Endodermal cell (in vitro differentiated cells): ENCODE measurements at regions not wholly inside any gene's neighbourhood (a gene's known extent, or its start where the extent isn't known, plus 50 kb on each side); places are given as distances from the start of the nearest gene placed in this dataset.
A peak's percentile ranks its signal among the peaks of the same experiment; 100 is the strongest.

ENCODE experiments used
- DNase-seq: peaks from one replicate; pipeline ENCODE4 v3.0.0-alpha.2; 2017
- H3K27ac ChIP-seq: 2 replicates; pipeline ENCODE4 v1.5.1; 2013; ENCODE audit warnings: mild to moderate bottlenecking, low read depth, low read length, moderate library complexity
- H3K27me3 ChIP-seq: 2 replicates; pipeline ENCODE4 v1.6.1; 2013; ENCODE audit warnings: mild to moderate bottlenecking, low read length, moderate library complexity; ENCODE audit not compliant: insufficient read depth, control insufficient read depth, poor library complexity, severe bottlenecking
- H3K36me3 ChIP-seq: 2 replicates; pipeline ENCODE4 v1.7.0; 2013; ENCODE audit warnings: mild to moderate bottlenecking, low read length, moderate library complexity; ENCODE audit not compliant: control insufficient read depth, insufficient read depth
- H3K4me1 ChIP-seq: one replicate; pipeline ENCODE4 v1.7.0; 2013; ENCODE audit warnings: low read length; ENCODE audit not compliant: control insufficient read depth, insufficient read depth
- H3K4me3 ChIP-seq: 2 replicates; pipeline ENCODE4 v1.5.1; 2013; ENCODE audit warnings: mild to moderate bottlenecking, low read length, moderate library complexity
- H3K9ac ChIP-seq: 2 replicates; pipeline ENCODE4 v1.6.1; 2013; ENCODE audit warnings: mild to moderate bottlenecking, low read length, moderate library complexity; ENCODE audit not compliant: poor library complexity, severe bottlenecking; ENCODE audit errors: extremely low read depth
- H3K9me3 ChIP-seq: 2 replicates; pipeline ENCODE4 v1.6.1; 2013; ENCODE audit warnings: mild to moderate bottlenecking, low read length, moderate library complexity; ENCODE audit not compliant: control insufficient read depth
- H3K27ac Mint-ChIP-seq: 2 replicates; pipeline ENCODE4 v1.8.0; 2020; ENCODE audit warnings: mixed read lengths
- H3K27me3 Mint-ChIP-seq: 2 replicates; pipeline ENCODE4 v1.8.0; 2021; ENCODE audit warnings: mild to moderate bottlenecking, mixed read lengths; ENCODE audit not compliant: insufficient read depth
- H3K36me3 Mint-ChIP-seq: 2 replicates; pipeline ENCODE4 v1.8.0; 2020; ENCODE audit warnings: low read depth, mixed read lengths
- H3K4me1 Mint-ChIP-seq: 2 replicates; pipeline ENCODE4 v1.8.0; 2020; ENCODE audit warnings: mixed read lengths
- H3K4me3 Mint-ChIP-seq: 2 replicates; pipeline ENCODE4 v1.8.0; 2020; ENCODE audit warnings: mild to moderate bottlenecking, moderate library complexity, mixed read lengths
- H3K9me3 Mint-ChIP-seq: 2 replicates; pipeline ENCODE4 v1.8.0; 2020; ENCODE audit warnings: mild to moderate bottlenecking, mixed read lengths
- WGBS, 2 experiments: methylation state at CpG; one replicate each; pipeline versions ENCODE4 v1.1.5 to v1.1.7; 2013; ENCODE audit warnings: missing lambda C conversion rate in 2 of 2, mixed read lengths in 1 of 2; ENCODE audit not compliant: insufficient coverage in 1 of 2, insufficient read length in 1 of 2; 5-methylcytosine and 5-hydroxymethylcytosine counted together
- TF ChIP-seq, protein P1 (sequence below): fragments of 200-600 bp; sonication (generic); conservative IDR thresholded peaks from 2 replicates; pipeline ENCODE4 v1.5.0; 2021; ENCODE audit warnings: antibody characterized with exemption, mild to moderate bottlenecking

DNA sequence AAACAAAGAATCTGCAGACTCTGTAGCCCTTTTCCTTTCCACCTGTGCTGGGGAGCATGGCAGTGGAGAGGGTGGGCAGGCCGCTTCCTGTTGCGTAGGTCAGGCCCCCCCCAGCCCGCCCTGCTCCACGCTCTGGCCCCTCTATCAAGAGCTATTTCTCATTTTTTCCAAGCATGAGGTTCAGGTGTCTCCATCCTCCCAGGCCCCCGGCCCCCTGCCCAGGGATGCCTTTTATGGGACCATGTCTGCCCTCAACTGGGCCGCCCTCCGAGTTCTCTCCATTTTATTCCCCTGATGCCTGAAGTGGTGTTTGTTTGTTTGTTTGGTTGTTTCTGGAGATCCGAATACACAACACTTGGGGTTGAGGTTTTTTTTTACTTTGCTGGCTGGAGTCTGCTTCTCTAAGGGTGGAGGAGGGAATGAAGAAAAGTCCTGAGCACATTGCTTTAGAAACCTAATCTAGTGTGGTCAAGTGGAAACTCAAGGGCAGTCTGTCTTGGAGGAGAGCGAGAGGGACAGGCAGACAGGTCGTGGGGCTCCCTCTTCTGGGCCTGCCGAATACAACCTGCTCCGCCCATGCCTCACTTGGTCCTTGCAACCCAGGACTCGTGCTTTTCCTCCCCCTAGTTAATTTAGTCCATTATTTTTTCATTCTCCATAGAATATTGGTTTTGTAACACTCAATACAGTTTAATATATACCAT, 176.5 kb upstream of the LYSMD4 start:
- peak; percentile 80 for DNase-seq
- H3K4me3 Mint-ChIP-seq: no peak overlapping the region
- peak overlapping the region; percentile 26 for H3K27ac Mint-ChIP-seq
- Histone ChIP-seq H3K4me3 (no peak overlapping the region), H3K9me3 (no peaks in the 10 kb centered on the region), H3K27me3 (no peaks in the 10 kb centered on the region), H3K9ac (no peak overlapping the region), H3K27ac (no peak overlapping the region), H3K4me1 (no peaks in the 10 kb centered on the region), H3K36me3 (no peaks in the 10 kb centered on the region)
- H3K9me3 Mint-ChIP-seq: no peaks in the 10 kb centered on the region
- H3K4me1 Mint-ChIP-seq: peaks cover 2% of the 10 kb centered on the region
- TF ChIP-seq, protein P1, sequence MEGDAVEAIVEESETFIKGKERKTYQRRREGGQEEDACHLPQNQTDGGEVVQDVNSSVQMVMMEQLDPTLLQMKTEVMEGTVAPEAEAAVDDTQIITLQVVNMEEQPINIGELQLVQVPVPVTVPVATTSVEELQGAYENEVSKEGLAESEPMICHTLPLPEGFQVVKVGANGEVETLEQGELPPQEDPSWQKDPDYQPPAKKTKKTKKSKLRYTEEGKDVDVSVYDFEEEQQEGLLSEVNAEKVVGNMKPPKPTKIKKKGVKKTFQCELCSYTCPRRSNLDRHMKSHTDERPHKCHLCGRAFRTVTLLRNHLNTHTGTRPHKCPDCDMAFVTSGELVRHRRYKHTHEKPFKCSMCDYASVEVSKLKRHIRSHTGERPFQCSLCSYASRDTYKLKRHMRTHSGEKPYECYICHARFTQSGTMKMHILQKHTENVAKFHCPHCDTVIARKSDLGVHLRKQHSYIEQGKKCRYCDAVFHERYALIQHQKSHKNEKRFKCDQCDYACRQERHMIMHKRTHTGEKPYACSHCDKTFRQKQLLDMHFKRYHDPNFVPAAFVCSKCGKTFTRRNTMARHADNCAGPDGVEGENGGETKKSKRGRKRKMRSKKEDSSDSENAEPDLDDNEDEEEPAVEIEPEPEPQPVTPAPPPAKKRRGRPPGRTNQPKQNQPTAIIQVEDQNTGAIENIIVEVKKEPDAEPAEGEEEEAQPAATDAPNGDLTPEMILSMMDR: peak; percentile 79
- 79 to 83% methylated on average over 6 to 13 of the region's 13 CpGs for WGBS, 2 experiments
- no peaks in the 10 kb centered on the region for H3K27me3 Mint-ChIP-seq
- H3K36me3 Mint-ChIP-seq: no peaks in the 10 kb centered on the region

DNA sequence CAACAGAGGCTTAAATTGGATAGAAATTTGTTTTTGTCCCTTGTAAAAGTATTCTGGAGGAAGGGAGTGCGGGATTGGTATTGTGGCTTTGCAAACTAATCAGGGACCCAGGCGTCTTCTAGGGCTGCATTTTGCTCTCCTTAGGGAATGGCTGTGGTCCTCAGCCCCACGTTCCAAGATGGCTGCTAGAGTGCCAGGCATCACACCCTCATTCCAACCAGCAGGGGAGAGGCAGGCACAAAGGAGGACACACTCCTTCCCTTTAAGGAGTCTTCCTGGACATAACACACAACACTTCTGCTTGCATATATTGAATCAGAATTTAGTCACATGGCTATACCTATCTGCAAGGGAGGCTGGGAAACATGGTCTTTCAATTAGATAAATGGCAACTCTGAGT, 174.5 kb upstream of the LYSMD4 start:
- no peak overlapping the region for H3K9ac ChIP-seq
- no peaks in the 10 kb centered on the region for H3K36me3 ChIP-seq
- H3K27me3 Mint-ChIP-seq: no peaks in the 10 kb centered on the region
- no peak overlapping the region for H3K4me3 ChIP-seq
- no peaks in the 10 kb centered on the region for H3K27me3 ChIP-seq
- WGBS, 2 experiments: 90 to 100% methylated on average over 2 to 3 of the region's 3 CpGs
- no peak overlapping the region for H3K27ac ChIP-seq
- H3K4me1 Mint-ChIP-seq: peaks cover 2% of the 10 kb centered on the region
- no peak overlapping the region for H3K27ac Mint-ChIP-seq
- TF ChIP-seq, protein P1: peak; percentile 24
- no peak for DNase-seq
- no peaks in the 10 kb centered on the region for H3K9me3 ChIP-seq
- no peaks in the 10 kb centered on the region for H3K9me3 Mint-ChIP-seq
- no peaks in the 10 kb centered on the region for H3K36me3 Mint-ChIP-seq
- no peaks in the 10 kb centered on the region for H3K4me1 ChIP-seq
- no peak overlapping the region for H3K4me3 Mint-ChIP-seq

DNA sequence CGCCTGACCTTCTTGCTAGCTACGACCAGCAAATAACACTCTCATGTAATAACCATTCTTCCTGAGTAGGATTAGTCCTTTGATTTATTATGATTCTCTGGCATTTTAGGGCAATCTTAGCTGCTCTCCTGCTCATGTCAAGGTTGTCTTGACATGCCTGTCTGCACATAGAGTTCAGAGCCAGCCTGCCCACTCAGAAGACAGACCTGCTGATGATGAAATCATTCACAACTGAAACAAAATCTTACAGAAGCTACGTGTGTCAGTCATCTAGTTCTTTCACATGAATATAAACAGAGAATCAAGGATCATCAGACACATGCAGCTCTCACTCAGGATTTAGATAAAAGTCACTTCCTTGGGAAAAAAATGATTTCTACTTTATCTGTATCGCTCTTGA, 173.6 kb upstream of the LYSMD4 start:
- no peaks in the 10 kb centered on the region for H3K27me3 Mint-ChIP-seq
- Histone ChIP-seq H3K27ac (no peak overlapping the region), H3K9me3 (no peaks in the 10 kb centered on the region), H3K9ac (no peak overlapping the region), H3K4me1 (no peaks in the 10 kb centered on the region), H3K4me3 (no peak overlapping the region), H3K36me3 (no peaks in the 10 kb centered on the region), H3K27me3 (no peaks in the 10 kb centered on the region)
- WGBS, 2 experiments: 86 to 91% methylated on average over 3 to 4 of the region's 4 CpGs
- no peaks in the 10 kb centered on the region for H3K36me3 Mint-ChIP-seq
- H3K4me3 Mint-ChIP-seq: no peak overlapping the region
- peaks cover 2% of the 10 kb centered on the region for H3K4me1 Mint-ChIP-seq
- H3K27ac Mint-ChIP-seq: no peak overlapping the region
- TF ChIP-seq, protein P1: no peak
- no peak for DNase-seq
- no peaks in the 10 kb centered on the region for H3K9me3 Mint-ChIP-seq
